GM19467 (cell line): ENCODE measurements at regions not wholly inside any gene's neighbourhood (a gene's known extent, or its start where the extent isn't known, plus 50 kb on each side); places are given as distances from the start of the nearest gene placed in this dataset.

ENCODE experiments used
- ATAC-seq: cut with Tn5 transposase; IDR thresholded peaks from one replicate; pipeline ENCODE4 v1.9.1; 2021; ENCODE audit warnings: mild to moderate bottlenecking, moderate library complexity; ENCODE audit not compliant: unreplicated experiment

GRCh38 chr6:8513174-8513573 is 77.8 kb upstream of the SLC35B3 start:
- ATAC-seq = no peak

GRCh38 chr6:8507286-8507685 is 71.9 kb upstream of the SLC35B3 start:
- no peak for ATAC-seq

DNA sequence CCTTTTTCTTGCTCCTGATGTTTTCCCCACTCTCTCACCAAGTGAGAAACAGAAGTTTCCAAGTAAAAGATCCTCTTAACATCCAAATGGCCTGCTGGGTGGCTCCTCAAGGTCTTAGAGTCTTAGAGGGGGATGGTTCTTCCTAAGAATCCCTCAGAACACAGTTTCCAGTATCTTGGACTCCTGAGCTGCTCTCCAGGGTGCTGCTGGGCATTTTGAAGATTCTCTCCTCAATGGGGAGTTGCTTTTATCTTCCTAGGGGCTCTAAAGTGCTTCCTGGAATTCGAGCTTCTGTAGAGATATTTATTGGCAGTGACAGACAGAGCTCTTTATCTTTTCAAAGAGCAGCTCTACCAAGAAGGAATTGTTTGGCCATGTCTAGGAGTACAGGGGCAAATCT is 70.8 kb upstream of the SLC35B3 start:
- no peak for ATAC-seq

DNA sequence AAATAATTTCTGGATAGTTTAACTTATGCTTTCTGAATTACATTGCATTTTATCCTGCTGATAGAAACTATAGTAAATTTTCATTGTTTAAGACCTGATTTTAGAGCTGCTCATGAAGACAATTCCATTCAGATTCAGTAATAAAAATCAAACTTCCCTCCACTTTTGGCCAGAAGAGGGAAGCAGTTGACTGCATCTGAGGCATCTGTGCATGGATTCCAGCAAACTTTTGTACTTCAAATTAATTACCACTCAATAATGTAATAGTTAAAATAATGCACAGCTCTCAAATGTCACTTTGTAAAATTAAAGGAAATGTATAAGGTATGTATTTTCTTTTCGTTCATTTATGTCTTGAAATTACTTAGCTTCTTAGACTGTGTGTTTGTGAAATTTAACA is 64.2 kb upstream of the SLC35B3 start:
- ATAC-seq = no peak

DNA sequence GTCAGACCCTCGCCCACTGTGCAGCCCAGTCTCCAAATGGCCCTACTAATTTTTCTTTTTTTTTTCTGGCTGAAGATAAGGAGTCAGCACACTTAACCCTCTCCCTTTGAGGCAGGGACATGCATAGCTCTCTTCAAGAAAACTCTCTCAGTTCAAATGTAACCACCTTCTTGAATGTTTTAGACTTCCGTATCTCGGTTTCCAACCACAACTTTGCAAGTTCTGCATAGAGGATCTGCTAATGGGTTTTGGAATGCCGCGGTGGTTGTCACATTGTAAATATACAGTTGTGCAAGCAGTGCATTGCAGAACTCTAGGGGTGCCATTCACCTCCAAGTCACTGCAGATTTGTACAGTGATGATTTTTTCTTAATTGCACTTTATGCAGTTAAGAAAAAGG is 59.4 kb upstream of the SLC35B3 start:
- no peak for ATAC-seq

- ATAC-seq = no peak
These were observed 57.3 kb upstream of the SLC35B3 start for GRCh38 chr6:8492536-8493133.
